ENCODE measurements at regions not wholly inside any gene's neighbourhood (a gene's known extent, or its start where the extent isn't known, plus 50 kb on each side); places are given as distances from the start of the nearest gene placed in this dataset.

DNA sequence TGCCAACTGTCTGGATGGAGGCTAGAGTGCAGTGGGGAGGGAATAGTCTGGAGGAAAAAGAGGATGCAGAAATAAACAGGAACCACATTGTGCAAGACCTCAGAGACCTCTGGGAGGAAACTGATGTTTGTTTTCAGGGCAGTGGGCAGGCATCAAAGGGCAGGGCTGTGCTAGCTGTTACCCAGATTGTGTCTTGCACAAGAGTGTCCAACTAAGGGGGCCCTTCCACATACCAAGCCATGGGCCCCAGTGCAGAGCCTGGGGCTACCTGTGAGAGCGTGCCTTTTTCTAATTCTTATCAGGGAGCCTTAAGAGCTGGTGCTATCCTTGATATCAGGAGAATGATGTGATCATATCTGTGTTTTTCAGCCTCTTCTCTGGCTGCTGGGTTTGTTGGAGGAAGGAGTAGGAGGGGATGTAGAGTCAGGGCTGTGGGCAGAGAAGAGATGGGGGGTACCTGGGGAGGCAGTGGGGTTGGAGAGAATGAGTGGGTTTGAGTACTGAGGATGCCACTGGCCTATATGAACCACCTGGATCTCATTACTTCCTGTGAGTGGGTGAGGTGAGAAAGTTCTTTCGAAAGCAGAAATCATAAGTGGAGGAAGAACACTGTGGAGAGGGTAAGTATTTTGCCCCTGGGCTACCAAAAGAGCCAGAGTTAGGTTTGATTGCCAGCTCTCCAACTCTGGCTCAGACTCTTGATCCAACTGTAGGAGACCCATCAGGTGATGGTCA, 259.2 kb upstream of the CRY1 start (continued):
- TF ChIP-seq DMTF1 (CRISPR knock-in tag; IDR thresholded peaks at IDR 0.05) (no peak), ZNF660 (CRISPR knock-in tag; IDR thresholded peaks at IDR 0.05; ENCODE audit: borderline replicate concordance, low read depth) (no peak), ARID2 (CRISPR knock-in tag; IDR thresholded peaks at IDR 0.05; ENCODE audit: borderline replicate concordance) (no peak), ZNF7 (CRISPR knock-in tag; IDR thresholded peaks at IDR 0.05) (no peak), ZNF749 (CRISPR knock-in tag; IDR thresholded peaks at IDR 0.05; ENCODE audit: borderline replicate concordance) (no peak), PLRG1 (conservative IDR thresholded peaks at IDR 0.05) (no peak), GZF1 (CRISPR knock-in tag; IDR thresholded peaks at IDR 0.05) (no peak), GABPA (IDR thresholded peaks at IDR 0.05; ENCODE audit: low read depth, low read length) (no peak), GABPA (CRISPR knock-in tag; IDR thresholded peaks at IDR 0.05; ENCODE audit: low read depth) (peak; percentile 62), ZNF788 (CRISPR knock-in tag; IDR thresholded peaks at IDR 0.05; ENCODE audit: borderline replicate concordance) (peak; percentile 87; the same call in 1 of the 2 replicates), NPAS2 (CRISPR knock-in tag; IDR thresholded peaks at IDR 0.05; ENCODE audit: borderline replicate concordance) (no peak), ZBTB10 (CRISPR knock-in tag; IDR thresholded peaks at IDR 0.05; ENCODE audit: borderline replicate concordance) (no peak), FOXO1 (CRISPR knock-in tag; IDR thresholded peaks at IDR 0.05) (peak; percentile 99), SATB2 (CRISPR knock-in tag; IDR thresholded peaks at IDR 0.05) (no peak), POGZ (CRISPR knock-in tag; IDR thresholded peaks at IDR 0.05) (peak; percentile 65), CCDC6 (CRISPR knock-in tag; IDR thresholded peaks at IDR 0.05) (no peak), ZNF564 (CRISPR knock-in tag; IDR thresholded peaks at IDR 0.05) (no peak), CENPX (CRISPR knock-in tag; IDR thresholded peaks at IDR 0.05) (no peak), PHB2 (IDR thresholded peaks at IDR 0.05; ENCODE audit: partially characterized antibody) (no peak), ZNF296 (CRISPR knock-in tag; conservative IDR thresholded peaks at IDR 0.05) (no peak), ZBTB8A (CRISPR knock-in tag; IDR thresholded peaks at IDR 0.05; ENCODE audit: borderline replicate concordance, low read depth) (no peak), ZBTB4 (CRISPR knock-in tag; IDR thresholded peaks at IDR 0.05; ENCODE audit: borderline replicate concordance) (no peak)
